ENCODE measurements at regions not wholly inside any gene's neighbourhood (a gene's known extent, or its start where the extent isn't known, plus 50 kb on each side); places are given as distances from the start of the nearest gene placed in this dataset.
"Not testable (repeated sequence)": the region's sequence is repeated elsewhere in the genome, so short reads cannot be mapped to it uniquely, and the experiment has no call there.

DNA sequence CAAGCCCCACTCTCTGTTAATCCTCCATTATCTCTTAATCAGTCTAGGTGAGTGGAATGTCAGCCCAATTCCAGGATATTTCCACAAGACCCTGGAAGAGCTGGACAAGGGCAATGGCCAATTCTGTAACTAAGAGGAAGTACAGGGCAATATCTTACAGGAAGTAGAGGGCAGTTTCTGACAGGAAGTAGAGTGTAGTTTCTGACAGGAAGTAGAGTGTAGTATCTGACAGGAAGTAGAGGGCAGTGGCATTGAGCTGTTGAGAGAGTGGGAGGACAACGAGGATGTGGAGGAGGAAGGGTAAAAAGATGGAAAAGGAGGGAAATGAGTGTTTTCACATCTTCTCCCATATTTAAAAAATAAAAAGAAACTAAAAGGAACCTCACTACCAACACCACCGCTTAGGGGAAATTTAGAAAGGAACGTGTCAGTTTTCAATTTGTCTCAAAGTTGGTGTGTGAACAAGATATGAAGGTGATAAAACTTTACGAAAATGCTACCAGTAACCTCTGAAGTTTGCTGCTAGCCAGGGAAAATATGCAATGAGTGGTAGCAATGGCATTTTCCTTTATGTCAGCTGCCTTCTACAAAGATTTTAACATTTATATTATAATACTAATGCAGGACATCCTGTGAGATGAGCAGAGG, 430.9 kb upstream of the HNRNPA3 start:
- DNase-seq, result no peak

DNA sequence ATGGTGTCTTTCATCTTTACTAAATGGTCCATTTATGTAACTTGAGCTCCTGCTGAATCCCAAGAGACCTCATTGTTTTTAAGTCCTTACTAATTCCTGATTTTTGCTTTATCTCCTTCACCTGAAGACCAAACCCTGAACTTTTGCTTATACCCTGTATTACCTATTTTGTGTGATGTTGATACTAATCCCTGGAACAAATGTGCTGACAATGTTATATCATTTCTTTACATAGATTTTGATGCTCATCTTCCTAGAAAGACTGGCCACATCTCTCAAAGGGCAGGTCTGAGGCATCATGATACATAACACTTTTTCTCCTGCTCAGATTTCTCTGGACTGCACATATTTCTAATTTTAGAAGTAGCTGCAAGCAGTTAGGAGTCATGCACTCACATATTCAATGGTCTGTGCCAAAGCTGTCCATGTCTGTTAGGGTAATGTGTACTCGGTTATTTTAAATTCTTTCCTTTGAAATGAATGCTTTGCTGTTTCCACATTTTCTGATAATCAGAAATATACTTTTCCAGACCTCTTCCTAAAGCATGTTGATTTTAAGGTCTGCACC, 427.9 kb upstream of the HNRNPA3 start:
- no peak for DNase-seq

DNA sequence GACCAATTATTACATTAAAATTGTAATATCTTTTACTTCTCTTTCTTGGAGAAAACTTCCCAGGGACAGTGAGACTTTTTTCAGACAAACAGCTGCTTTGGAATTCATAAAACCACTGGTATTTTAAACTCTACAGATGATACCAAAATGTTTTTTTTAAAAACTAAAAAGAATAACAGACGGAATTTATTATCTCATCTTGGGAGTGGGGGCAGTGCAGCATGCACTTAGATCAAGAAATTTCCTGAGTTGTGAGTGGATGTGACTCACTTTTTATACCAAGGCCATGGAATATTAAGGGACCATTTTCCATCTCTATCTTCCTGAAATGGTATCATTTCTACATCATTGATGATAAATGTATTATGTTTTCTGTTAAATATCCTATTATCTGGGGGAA, 422.8 kb upstream of the HNRNPA3 start:
- DNase-seq, result no peak

DNA sequence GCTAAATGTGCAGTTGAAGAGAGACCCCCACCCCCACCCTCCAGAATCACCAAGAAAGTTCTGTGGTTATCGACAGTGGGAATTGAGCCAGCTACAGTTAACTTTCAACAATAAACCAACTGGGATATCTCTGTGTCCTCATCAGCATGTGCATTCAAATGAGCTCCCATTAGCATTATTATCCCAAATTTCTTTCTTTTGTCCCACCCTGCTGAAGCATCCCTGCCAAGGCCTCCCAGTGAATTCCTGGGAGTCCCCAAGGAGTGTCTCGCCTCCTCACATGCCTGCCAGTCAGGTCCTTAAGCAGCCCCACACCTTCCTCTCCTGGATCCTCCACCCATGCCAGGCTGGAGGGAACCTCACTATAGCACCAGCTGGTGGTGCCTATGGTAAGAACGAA, 422.1 kb upstream of the HNRNPA3 start:
- DNase-seq, result no peak

DNA sequence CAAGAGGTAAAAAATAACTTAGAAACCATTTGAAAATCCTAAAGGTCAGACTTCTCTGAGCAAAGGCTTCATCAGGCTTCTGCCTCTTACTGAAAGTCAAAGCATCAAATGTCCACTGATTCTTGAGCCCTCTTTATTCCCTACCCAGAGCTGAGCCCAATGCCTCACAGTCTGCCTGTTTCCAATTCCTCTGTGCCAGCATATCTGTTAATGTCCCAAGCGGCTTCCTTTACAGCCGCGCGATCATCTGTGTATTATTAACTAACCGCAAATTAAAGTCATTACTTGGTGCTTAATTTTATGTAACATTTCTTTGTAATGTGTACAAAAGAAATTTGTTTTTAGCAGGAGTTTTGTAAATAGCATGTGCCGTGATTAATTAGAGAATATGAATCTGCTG, 418.8 kb upstream of the HNRNPA3 start:
- DNase-seq, result no peak

DNA sequence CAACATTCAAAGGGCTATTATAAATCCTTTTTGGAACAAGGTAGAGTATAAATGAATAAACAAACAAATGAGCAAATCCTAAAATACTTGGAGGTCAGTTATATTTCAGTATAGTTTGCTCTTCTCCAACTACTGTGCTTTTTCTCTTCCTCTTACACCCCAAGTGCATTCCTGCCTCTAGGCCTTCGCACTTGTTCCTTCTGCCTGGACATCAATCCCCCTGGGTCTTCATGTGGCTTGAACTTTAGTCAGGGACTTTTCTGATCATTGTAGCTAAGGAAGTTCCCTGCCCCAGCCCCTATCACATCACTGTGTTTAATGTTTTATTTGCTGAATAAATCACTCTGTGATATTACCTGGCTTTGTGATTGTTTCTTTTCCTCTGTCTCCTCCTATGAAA, 418.2 kb upstream of the HNRNPA3 start:
- DNase-seq, result no peak

DNA sequence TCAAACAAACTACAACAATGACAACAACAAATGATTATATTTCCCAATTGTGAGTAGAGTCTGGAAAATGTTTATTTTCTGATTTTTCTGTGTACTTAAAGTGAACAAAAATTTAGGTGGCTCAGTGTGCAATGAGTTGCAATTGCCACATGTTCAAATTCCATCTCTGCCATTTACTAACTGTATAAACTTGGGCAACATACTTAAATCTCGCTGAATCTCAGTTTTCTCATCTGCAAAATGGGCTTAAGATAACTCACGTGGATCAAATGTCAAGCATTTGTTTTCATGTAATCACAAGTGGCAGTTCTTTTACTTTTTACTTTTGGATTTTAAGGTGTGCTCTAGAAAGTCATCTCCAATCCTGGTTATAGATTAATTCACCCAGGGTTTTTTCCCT, 416.8 kb upstream of the HNRNPA3 start:
- no peak for DNase-seq

DNA sequence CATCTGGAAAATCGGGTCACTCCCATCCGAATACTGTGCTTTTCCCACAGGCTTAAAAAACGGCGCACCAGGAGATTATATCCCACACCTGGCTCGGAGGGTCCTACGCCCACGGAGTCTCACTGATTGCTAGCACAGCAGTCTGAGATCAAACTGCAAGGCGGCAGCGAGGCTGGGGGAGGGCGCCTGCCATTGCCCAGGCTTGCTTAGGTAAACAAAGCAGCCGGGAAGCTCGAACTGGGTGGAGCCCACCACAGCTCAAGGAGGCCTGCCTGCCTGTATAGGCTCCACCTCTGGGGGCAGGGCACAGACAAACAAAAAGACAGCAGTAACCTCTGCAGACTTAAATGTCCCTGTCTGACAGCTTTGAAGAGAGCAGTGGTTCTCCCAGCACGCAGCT, 415.9 kb upstream of the HNRNPA3 start:
- DNase-seq, result not testable (repeated sequence)

DNA sequence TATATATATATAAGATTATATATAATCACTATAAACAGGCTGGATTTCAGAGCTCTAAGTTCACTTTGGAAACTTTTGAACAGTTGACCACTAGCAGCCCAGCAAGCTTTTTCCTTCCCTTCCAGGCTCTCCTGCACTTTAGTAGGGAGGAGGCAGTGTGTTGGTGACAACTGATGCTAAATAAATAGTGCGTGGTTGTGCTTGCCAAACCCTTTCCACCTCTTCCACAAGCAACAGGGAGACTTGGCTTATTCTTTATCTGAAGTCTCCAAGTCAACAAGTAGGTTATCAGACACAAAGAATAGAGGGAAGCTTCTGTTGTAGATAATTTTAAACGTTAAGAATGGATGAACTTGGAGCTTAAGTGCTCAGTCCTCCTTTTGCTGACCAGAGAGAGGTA, 408.2 kb upstream of the HNRNPA3 start:
- no peak for DNase-seq

DNA sequence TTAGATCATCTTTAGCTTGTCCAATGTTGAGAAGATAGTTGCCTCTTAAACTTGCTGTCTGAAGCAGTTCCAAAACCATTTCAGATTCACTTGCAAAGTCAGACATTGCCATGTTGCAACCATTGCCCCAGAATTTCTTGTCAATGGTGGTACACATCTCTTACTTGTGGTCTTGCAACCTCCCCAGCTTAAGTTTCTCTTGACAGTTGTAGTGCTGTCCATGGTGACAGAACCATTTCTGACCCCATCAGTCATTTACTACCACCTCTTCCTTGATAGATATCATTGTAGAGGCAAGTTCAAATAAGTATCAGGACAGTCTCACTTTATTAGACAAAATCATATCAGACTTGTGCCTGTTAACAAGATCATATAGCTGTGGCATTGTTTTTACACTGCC, 407.2 kb upstream of the HNRNPA3 start:
- DNase-seq, result no peak

DNA sequence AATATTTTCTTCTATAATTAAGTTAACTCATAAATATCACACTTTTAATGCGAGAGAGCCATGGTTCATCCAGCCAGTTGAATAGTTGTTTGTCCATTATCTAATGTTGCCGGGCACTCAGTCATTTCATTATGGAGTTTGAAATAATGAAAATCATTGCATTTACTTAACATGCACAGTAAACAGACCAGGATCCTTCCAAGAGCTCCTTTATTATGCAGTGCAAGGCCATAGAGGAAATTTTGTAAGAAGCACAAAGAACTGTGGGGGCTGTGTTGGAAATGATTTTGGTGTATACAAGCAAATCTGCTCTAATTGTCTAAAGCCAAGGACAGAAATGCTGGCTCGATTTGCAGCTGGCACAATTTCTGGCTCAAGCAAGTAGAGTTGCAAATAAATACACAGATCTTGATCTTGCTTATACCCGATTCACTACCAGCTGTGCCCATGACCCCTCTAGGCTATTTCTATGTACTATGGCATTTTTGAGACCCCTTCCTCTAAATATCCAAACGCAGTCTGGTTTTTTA, 400.3 kb upstream of the HNRNPA3 start:
- DNase-seq, result no peak

DNA sequence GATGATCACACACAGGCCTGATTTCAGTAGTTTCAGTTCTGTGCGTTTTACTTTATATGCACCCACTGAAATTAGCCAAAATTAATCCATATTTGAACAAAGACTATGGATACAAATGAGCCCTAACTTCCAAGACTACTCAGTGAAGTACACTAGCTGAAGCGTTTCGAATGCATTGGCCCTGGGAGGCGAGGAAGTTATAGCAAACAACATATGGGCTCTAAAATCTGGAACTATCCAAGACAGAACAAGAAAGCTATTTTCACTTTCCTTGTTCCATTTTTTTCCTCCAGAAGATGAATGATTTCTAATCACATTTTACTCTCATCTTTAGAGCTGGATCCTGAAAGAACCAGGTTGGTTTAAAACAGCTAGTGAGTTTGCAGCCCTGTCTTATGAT, 399.4 kb upstream of the HNRNPA3 start:
- DNase-seq, result no peak

DNA sequence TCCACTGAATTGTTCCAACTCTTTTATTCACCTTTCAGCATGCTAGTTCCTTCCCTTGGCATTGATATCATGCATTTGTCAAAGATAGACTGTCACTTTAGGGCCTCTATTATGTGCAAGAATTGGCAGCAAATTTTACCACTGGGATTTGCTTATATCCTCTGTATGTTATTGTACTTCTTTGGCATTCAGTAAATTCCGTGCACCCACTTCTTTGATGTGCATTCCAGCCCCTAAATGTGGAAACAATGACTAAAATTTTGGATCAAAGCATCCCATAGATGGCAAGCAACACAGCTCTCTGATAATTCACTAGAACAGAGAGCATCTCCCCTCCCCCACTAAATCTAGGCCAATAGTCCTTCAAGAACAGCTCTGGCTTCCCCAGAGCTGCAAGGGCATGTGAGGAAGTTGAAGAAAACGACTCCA, 399.0 kb upstream of the HNRNPA3 start:
- DNase-seq, result no peak

DNA sequence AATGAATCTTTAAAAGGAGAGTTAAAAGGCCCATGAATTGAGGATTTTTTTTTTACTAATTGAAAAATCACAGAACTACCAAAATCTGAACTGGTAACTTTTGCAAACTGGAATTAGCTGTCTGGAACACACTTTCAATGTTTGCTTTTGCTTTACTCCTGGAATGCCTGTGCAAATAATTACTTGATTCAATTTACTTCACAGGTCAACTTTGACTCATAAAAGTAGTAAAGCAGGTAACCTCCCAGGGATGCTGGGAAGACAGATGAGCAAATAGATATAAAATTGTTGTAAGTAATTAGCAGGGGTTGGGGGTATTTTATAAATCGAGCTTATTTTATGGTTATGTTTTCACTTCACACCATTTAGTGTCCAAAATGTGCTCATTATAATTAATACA, 398.3 kb upstream of the HNRNPA3 start:
- DNase-seq, result no peak

DNA sequence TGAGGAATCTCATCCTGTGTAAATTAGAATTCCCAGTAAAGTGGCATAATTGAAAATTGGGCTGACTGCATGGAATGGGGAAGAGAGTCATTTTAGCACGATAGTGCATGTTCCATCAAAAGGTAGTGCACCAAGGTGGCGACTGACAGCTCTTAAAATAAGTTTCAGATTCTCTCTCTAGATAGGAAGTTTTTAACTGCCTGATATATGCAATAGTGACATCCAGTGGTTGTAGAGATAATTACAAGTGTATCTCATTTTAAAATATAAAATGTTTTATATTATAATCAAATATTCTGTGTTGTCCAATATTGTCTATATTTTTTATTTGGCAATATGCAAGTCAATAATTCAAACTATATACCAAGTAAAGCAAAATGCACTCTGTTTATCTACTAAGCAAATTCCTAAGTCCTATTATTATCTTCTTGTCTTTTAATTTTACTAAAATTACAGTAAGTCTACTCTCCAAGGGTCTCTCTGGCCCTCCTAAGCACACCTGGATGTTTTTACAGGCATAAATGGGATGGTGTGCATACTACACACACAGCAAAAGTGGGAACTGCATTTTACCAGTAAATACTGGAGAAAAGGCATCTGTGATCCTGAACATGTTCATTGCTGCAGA, 397.7 kb upstream of the HNRNPA3 start:
- peak; percentile 12 for DNase-seq

DNA sequence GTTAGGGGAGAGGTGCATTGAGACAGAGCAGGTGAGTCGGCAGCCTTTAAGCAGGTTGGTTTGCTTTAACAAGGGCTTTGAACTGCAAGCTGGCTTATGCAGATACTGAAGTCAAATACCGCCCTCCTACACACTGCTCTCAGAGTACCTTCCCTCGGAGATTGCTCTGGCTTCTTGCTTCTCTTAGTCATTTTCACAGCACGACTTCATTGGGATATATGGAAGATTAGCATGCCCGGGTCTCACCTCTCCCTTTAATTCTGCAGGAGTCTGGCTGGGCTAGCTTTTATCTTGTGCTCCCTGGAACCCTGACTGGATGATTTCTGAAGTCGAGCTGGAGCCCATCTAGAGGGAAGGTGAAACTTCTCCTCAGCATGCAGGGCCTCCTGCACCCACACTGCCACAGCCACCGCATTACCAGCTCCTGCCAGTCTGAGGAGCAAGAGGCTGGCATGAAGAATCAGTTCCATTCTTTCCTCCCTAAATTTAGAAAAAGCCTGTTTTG, 395.5 kb upstream of the HNRNPA3 start:
- no peak for DNase-seq

DNA sequence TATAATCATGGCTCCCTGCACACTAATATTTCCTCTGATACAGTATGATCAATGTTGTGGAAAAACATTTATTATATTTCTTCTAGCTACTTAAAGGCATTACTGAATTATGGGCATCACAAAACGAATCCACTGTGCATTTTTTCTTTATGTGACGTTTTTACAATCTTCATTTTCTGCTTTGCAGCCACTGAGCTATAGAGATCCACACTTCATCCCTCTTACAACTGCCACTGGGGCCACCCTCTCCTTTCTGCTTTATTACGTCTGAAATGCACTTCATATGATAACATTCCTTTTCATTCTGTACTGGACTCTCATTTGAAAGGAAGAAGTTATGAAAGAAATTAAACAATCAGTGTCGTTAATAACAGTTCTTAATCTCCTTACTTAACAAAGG, 394.5 kb upstream of the HNRNPA3 start:
- no peak for DNase-seq

DNA sequence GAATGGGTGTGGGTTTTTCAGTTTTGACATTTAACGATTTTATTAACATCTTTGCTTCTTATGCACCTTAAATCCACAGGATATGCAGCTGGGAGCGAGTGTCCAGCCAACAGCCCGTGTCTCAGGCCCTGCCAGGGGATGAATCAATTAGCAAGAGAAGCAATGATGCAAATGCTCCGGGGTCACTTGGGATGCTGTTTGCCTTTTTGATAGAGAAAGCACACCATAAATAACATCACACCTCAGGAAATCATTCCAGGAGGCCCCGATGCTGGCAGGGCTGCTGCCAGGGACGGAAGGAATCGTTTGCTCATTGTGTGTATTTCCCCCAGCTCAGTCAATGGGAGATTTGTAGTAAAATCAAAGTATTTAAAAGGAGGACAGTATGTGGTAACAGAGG, 394.0 kb upstream of the HNRNPA3 start:
- no peak for DNase-seq

DNA sequence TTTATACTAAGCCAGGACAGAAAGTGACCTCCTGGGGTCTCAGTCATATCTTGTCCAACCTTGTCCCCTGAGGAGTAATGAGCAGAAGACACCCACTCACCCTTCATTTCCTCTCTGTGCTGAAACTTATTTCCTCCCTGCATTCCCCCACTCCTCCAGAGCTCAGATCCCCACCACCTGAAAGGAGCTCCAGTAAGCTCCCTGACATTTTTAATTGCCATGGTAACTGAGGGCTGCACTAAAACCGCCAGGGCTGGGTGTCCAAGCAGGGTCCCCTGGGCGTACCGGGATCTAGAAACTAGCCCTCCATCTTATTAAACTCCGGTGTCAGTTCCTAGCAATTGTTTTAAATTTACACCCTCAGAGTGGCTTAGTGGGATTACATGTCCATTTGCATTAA, 393.3 kb upstream of the HNRNPA3 start:
- DNase-seq, result no peak

DNA sequence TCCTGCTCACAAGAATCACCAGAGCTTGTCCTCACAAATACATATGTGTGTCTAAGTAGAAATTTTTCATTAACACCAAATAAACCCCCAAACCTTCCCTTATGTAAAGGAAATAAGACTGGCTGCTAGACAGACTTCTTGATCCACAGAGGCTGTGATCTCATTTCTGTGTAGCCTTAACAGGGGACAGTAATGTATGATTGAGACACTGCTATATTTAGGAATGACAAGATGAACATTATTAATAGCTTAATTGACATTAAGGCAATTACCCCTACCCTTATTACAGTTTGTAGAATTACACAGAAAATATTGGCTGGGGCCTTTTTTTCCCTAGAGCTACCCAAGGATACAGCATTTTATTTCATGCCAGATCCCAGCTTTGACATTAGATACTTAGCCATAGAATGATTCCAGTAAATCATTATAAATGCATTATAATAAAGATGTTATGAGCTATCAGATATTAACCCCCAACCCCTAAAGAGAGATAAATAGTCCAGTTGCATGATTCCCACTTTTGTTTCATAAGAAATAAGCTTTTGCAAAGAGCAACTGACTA, 392.1 kb upstream of the HNRNPA3 start:
- DNase-seq, result no peak

DNA sequence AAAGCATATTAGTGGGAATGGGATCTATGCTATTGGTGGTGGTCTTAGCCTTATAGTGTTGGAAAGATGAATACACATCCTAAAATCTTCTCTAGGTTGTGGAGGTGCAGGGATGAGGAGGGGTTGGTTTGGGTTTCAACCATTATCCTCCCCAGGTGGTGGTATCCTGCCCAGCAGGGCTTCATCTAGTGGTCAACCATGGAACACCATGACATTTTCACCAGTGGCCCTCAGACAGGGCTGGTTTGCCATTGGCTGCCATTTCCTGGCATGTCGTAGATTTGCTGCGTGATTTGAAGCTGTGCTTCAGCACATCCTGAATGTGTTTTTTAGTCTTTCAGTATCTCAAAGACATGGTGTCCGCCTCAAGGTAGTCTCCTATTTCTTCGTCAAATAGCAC, 391.2 kb upstream of the HNRNPA3 start:
- DNase-seq, result no peak

DNA sequence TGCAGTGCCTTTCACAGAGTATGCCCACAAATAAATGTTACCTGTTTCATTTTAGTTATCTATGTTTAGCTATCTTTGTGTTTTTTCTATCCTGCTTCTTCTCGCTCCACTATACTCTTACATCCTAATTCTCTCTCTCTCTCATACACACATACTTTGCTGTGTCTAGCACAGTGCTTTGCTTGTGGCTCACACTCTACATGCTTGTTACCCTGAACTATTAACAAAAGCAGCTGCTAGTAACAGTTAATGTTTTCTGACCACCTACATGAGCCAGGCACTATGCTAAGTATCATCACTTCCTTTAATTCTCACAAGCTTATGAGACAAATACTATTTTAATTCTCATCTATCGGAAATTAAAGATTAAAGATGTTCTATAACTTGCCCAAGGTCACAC, 390.5 kb upstream of the HNRNPA3 start:
- no peak for DNase-seq

DNA sequence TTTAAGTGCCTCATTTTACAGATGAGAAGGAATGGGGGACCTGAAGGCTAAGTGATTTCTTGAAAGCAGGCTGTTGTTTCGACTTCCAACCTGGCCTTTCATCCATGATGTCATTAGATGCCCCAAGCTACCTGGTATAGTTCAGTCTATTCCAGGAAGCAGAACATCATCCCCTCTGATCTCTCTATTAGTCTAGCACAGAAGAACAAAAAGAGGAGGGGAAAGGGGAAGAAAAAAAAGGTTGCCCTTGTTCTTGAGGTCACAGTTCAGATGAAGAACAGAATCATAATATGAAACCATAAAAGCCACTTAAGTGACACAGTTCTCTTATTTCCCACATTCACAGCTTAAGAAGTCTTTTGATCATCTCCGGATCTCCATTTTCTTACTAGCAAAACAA, 386.2 kb upstream of the HNRNPA3 start:
- DNase-seq, result no peak
